Stromal cell of bone marrow (primary cell): ENCODE measurements at regions not wholly inside any gene's neighbourhood (a gene's known extent, or its start where the extent isn't known, plus 50 kb on each side); places are given as distances from the start of the nearest gene placed in this dataset.
A peak's percentile ranks its signal among the peaks of the same experiment; 100 is the strongest.
"Not testable (repeated sequence)": the region's sequence is repeated elsewhere in the genome, so short reads cannot be mapped to it uniquely, and the experiment has no call there.

Source experiments
- DNase-seq: peaks from one replicate; pipeline ENCODE4 v3.0.0-alpha.2; 2012; ENCODE audit warnings: low read depth

DNA sequence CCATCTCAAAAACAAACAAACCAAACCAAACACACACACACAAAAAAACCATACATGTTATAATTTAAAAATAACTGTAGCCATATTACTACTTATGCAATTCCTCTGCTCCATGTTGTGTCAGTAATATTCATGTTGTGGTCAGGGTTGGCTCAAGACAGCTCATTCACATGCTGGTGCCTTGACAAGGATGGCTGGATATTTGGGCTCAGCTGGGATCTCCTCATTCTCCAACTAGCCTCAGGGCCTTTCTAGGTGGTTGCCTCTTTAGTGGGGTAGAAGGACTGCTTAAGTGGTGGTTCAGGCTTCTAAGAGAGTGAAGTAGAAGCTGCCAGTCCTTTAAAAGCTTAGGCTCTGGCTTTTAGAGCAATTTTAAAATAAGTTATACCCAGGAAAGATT is 189.3 kb downstream of the ADRA2A start:
- no peak for DNase-seq

GRCh38 chr10:111267673-111268072 is 190.8 kb downstream of the ADRA2A start:
- no peak for DNase-seq

DNA sequence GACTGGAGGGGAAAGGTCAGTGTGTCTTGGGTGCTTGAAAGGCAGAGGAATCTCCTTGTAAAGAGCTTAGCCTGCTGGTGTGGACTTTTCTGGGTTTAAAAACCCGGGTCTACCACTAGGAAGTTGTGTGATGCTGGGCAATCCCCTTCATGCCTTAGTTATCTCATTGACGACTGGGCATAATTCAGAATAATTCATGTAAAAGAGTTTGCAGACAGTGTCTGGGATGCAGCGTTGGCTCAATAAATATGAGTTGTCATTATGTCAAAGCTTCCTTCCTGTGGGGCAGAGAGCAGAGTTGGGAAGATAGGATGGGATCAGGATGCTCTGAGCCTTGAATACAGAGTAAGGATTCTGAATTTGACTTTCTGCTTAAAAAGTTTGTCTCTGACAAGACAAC is 196.4 kb downstream of the ADRA2A start:
- no peak for DNase-seq

- no peak for DNase-seq
Measured at GRCh38 chr10:111273635-111274034, 196.8 kb downstream of the ADRA2A start.

DNA sequence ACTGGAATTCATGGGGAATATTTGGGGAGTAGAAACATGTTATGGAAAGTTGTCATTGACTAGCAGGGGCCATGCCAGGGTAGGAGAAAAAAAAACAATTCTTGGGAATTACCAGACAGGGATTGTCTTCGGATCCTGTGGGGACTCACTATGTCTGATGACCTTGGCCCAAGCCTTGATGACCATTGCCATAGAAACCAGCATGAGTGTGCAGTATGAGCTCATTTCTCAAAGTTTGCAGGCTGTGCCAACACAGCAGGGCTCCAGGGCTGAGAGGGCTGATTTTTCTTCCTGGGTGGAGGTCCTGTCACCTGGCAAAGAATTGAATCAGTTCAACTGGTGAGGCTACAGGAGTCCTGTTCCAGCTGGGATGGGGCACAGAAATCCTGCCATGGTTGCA is 198.3 kb downstream of the ADRA2A start:
- DNase-seq = peak; percentile 44

- DNase-seq = no peak
Measured at GRCh38 chr10:111277661-111278060, 200.8 kb downstream of the ADRA2A start.

- no peak for DNase-seq
Measured at GRCh38 chr10:111278266-111278665, 201.4 kb downstream of the ADRA2A start.

- no peak for DNase-seq
Measured at GRCh38 chr10:111281516-111281915, 204.7 kb downstream of the ADRA2A start.

DNA sequence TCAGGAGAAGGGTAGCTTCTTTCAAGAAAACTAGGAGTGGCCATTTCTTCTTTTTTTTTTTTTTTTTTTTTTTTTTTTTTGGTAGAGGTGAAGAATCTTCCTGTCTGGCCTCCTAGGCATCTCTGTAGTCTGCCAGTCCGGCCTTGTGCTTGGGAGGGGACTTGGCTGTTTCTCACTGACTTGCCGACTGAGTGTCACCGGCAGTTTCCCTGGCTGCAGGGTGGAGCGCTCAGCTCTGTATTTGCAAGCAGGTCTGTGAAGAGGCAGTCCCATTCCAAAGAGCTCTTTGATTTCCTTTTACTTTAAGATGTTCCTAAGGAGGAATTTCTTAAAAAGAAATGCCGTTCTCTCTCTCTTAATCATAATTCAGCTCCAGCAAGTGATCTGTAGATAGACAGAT is 212.6 kb downstream of the ADRA2A start:
- no peak for DNase-seq

DNA sequence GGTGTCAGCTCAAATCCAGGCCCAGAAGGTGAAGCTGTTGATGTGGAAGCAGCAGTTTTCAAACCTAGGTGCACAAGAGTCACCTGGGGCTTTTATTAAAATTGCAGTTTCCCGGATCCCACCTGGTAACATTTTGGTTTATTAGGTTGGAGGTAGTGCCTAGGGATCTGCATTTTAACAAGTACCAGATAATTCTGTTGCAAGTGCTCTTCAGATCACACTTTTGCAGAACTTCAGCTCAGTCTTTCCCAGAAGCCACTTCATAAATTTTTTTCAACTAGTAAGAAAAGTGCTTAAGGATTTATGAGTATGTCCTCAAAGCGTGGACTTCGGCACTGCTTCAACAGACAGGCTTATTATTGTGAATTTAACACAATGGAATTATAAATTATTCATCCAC is 213.8 kb downstream of the ADRA2A start:
- no peak for DNase-seq

DNA sequence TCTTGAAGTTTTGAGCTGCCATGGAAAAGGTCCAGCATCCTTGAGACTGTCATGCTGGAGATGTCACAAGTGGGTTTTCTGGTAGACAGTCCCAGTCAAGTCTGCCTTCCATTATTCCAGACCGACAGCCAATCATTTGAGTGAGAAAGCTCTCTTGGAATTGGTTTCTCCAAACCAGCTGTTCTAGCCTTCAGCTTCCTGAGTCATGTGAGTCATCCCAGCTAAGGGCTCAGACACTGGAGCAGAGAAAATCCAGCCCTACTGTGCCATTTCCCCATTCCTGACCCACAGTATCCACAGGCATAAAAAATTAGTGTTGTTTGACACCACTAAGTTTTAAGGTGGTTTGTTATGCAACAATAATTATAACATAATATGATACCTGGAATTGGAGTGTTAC is 219.0 kb downstream of the ADRA2A start:
- no peak for DNase-seq

DNA sequence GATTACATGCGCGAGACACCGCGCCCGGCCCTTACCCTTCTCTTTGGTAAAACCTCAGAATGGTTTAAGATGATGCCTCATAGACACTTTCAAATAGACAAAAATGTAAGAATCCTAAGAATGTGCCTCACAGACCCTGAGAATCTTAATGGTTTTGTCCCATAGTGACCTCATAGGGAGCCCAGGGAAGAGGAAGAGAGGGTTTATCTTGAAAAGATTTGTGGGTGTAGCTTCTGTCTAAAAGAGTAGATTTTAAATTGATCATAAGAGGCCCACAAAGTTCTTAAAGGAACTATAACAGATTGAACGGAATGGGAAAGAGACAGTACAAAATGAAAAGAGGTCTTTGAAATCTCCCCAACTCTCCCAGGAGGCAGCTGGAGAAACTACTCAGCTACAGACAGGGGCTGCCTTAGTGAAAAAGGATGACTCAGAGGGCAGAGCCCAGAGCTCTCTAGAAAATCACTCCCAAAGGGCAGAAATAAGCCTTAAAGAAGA is 220.6 kb downstream of the ADRA2A start:
- peak; percentile 55 for DNase-seq

DNA sequence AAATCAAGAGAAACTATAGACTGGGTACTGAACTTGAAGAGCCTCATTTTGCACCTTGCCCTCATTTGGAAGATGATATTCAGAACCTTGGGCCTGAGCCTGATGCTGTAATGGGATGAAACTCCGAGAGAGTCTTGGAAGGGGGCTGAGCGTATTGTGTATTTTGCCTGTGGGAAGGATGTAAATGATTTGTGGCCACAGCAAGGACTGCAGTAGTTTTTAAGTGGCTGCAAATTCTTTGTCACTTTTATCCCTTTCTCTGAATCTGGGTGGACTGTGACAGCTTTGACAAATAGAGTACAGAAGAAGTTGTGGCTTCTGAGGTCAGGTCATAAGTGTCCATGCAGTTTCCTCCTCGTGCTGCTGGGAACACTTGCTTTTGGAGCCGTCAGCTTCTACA is 221.2 kb downstream of the ADRA2A start:
- no peak for DNase-seq

DNA sequence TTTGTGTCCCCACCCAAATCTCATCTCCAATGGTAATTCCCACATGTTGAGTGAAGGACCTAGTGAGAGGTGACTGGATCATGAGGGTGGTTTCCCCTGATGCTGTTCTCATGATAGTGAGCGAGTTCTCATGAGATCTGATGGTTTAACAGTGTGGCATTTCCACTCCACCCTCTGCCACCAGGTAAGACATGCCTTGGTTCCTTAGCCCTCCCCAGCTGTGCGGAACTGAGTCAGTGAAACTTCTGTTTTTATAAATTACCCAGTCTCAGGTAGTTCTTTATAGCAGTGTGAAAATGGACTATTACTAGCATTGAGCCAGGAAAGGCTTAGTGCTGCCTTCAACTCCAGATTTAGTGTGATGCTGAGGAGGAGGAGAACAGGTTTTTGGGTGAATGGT is 222.2 kb downstream of the ADRA2A start:
- DNase-seq = no peak

DNA sequence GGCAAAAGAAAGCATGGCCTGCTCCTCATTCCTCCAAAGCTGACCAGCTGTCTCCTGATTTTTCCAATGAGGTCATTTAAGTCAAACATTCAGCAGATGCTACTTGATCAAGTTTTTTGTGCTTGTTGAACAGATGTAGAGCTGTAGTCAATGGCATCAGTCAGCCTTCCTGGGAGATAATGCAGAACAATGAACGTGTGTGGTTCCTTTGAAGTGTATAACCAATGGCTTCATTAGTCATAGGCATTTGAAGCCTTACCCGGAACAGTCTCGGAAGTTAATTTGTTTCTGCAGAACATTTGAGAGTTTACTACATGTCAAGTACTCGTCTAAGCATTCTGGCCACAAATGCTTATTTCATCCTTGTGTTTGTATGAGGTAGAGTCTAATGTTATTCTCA is 227.1 kb downstream of the ADRA2A start:
- DNase-seq = no peak

DNA sequence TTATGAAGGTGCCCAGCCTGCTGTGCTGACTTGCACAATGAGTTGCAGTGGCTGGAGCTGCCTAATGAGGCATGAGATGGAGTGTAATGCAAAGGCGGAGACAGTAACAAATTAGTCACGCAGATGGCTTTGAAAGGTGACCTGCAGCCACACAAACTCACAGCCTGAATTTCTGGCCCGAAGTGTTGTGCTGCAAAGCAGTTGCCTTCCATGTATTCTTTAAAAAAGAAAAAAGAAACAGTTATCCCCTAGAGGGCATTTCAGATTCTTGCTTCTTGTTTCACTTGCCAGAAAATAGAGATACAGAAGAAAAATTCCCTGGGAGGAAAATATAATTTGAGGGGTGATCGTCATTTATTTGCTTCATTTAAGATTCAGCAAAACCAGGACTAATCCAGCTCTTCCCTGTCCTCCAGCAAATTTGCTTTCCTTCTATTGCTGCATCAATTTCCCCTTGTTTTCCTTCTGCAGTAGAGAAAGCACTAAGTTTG is 239.9 kb downstream of the ADRA2A start:
- DNase-seq = no peak

DNA sequence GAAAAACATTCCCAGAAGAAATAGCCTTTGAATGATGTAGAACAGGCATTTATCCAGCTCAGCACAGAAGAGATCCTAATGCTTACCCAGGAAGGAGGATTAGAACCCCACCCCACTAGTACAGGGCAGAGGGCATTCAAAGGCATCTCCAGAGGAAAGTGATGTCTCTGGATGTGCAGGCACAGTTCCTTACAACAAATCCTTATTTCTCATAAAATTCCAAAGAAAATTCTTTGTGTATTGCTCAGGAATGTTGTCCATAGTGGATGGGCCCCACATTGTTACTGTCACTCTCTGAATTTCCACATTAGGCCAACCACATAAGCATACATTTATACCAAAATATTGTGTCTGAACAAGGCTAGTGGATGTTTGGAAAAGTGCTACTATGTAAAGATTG is 243.0 kb downstream of the ADRA2A start:
- DNase-seq = no peak

DNA sequence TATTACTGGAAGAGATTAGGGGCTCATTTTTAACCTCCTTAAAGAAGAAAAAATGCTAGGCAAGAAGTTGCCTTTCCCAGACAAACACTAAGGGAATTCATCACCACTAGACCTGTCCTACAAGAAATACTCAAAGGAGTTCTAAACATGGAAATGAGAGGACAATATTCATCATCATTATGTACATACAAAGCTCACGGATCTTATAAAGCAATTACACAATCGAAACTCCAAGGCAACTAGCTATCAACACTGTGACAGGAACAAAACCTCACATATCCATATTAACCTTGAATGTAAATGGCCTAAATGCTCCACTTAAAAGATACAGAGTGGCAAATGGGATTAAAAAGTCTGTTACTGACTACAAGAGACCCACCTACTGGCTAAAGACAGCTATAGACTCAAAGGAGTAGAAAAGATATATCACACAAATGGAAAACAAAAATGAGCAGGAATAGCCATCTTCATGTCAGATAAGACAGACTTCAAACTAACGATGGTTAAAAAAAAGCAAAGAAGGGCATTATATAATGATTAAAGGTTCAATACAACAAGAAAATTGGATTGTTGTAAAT is 246.6 kb downstream of the ADRA2A start:
- DNase-seq = peak; percentile 9

GRCh38 chr10:111332174-111332573 is 255.3 kb downstream of the ADRA2A start:
- DNase-seq = not testable (repeated sequence)

- no peak for DNase-seq
Measured at GRCh38 chr10:111335826-111336225, 259.0 kb downstream of the ADRA2A start.

- no peak for DNase-seq
Measured at GRCh38 chr10:111338035-111338434, 261.2 kb downstream of the ADRA2A start.

DNA sequence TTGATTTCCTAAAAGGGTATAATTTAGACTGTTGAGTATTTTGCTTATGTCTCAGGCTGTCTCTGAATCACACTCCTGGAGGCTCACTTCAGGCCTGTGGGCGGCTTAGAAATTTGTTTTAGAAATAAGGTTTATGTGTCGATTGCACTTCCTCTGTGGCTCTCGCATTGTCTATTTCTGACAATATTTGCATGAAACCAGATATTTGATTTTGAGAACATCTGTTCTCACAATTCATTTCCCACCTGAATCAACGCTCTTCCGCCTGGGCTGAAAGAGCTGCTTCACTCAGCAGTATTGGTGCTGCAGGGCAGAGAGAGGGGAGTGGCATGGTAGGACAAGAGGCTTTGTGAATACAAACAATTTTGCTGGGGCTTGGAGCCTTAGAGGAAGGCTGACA is 262.0 kb downstream of the ADRA2A start:
- no peak for DNase-seq

- DNase-seq = no peak
Measured at GRCh38 chr10:111344804-111345203, 268.0 kb downstream of the ADRA2A start.

- DNase-seq = no peak
Measured at GRCh38 chr10:111347386-111348013, 270.7 kb downstream of the ADRA2A start.
